ENCODE measurements at regions not wholly inside any gene's neighbourhood (a gene's known extent, or its start where the extent isn't known, plus 50 kb on each side); places are given as distances from the start of the nearest gene placed in this dataset.

GRCh38 chr2:37839991-37840390 lies 85.1 kb upstream of the RMDN2 start:
- no peak overlapping the region for H3K27ac ChIP-seq
- TF ChIP-seq, protein P1, sequence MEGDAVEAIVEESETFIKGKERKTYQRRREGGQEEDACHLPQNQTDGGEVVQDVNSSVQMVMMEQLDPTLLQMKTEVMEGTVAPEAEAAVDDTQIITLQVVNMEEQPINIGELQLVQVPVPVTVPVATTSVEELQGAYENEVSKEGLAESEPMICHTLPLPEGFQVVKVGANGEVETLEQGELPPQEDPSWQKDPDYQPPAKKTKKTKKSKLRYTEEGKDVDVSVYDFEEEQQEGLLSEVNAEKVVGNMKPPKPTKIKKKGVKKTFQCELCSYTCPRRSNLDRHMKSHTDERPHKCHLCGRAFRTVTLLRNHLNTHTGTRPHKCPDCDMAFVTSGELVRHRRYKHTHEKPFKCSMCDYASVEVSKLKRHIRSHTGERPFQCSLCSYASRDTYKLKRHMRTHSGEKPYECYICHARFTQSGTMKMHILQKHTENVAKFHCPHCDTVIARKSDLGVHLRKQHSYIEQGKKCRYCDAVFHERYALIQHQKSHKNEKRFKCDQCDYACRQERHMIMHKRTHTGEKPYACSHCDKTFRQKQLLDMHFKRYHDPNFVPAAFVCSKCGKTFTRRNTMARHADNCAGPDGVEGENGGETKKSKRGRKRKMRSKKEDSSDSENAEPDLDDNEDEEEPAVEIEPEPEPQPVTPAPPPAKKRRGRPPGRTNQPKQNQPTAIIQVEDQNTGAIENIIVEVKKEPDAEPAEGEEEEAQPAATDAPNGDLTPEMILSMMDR (conservative IDR thresholded peaks at IDR 0.05): no peak

DNA sequence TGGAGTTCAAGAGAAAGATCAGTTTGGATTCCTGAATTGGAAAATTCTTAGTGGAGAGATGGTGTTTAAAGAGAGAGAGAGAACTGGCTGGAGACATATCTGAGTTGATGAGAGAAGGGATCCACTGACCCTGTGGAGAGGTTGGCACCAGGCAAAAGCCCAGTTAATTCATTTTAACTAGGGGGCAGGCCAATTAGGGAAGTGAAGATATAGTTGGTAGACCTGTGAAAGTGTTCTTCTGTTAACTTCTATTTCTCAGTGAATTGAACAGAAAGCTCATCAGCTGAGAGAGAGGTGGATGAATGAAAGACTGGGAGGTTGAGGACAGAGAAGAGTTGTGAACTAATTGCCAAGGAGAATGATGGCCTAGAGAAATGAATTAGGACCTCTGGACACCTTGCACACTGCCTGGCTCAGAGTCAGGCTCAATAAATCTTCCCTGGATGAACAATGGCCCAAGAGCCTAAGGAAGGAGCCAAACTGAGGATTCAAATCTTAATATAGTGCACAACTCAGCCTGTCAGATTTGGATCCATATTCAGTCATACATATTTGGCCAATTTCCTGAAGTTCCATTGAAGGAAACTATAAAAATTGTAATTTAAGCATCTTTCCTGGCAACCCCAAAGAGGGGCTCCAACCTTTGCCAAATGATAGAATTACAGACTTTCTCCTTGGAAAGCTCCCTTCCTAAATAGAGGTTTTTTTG lies 82.2 kb upstream of the RMDN2 start:
- no peak overlapping the region for H3K27ac ChIP-seq
- TF ChIP-seq, protein P1 (conservative IDR thresholded peaks at IDR 0.05): no peak

GRCh38 chr2:37843556-37843955 lies 81.5 kb upstream of the RMDN2 start:
- H3K27ac ChIP-seq: no peak overlapping the region
- TF ChIP-seq, protein P1 (conservative IDR thresholded peaks at IDR 0.05): no peak

- TF ChIP-seq, protein P1 (conservative IDR thresholded peaks at IDR 0.05): no peak
- H3K27ac ChIP-seq: no peak overlapping the region
Measured at GRCh38 chr2:37846207-37846606, 78.9 kb upstream of the RMDN2 start.

- TF ChIP-seq, protein P1 (conservative IDR thresholded peaks at IDR 0.05): no peak
- H3K27ac ChIP-seq: no peak overlapping the region
Measured at GRCh38 chr2:37847792-37848191, 77.3 kb upstream of the RMDN2 start.

- TF ChIP-seq, protein P1 (conservative IDR thresholded peaks at IDR 0.05): no peak
- no peak overlapping the region for H3K27ac ChIP-seq
Measured at GRCh38 chr2:37848451-37848850, 76.6 kb upstream of the RMDN2 start.

- TF ChIP-seq, protein P1 (conservative IDR thresholded peaks at IDR 0.05): no peak
- no peak overlapping the region for H3K27ac ChIP-seq
Measured at GRCh38 chr2:37849911-37850310, 75.2 kb upstream of the RMDN2 start.
